ENCODE measurements at regions not wholly inside any gene's neighbourhood (a gene's known extent, or its start where the extent isn't known, plus 50 kb on each side); places are given as distances from the start of the nearest gene placed in this dataset.

DNA sequence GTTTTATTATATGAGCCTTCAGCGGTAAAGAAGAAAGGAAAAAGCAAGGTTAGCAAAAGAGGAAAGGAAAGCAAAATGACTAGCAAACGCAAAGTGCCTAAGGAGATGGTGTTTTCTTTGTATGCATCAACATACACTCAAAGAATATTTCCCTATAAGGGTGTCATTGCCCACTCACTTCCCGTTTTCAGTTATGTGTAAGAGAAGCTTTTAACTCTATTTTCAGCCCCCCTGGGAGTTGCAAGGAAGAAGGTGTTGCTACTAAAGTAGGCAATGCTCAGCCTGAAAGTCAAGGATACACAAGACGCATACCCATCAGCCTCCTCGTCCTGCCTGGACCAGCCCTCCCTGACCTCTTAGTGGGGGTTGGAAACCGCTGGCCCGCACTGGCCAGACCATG is 267.7 kb upstream of the ZFHX3 start:
- Histone ChIP-seq H4K20me1 (replicated peaks in 1 of 2; ENCODE audit: control insufficient read depth in 1 of 2, insufficient read depth in 2 of 2, low read length in 2 of 2) (no peaks in the 10 kb centered on the region), H3K4ac (replicated peaks; ENCODE audit: insufficient read length, low read depth, low read length) (no peak overlapping the region), H3K27ac (ENCODE audit: low read depth, low read length) (no peak overlapping the region), H4K8ac (ENCODE audit: extremely low read depth, insufficient read depth, low read length) (no peak overlapping the region), H2BK15ac (ENCODE audit: low read length) (no peak overlapping the region), H2BK5ac (ENCODE audit: low read depth, low read length) (no peak overlapping the region), H3K56ac (replicated peaks; ENCODE audit: insufficient read length, low read depth, low read length) (no peak overlapping the region), H4K5ac (ENCODE audit: insufficient read length, low read depth, low read length) (no peak overlapping the region), H3K4me3 (ENCODE audit: extremely low read depth in 1 of 4, insufficient read depth in 2 of 4, low read depth in 3 of 4, low read length in 4 of 4) (no peak overlapping the region), H3K14ac (ENCODE audit: insufficient read length) (no peak overlapping the region), H2BK20ac (ENCODE audit: low read length) (no peak overlapping the region), H3K79me1 (ENCODE audit: low read depth, low read length) (no peaks in the 10 kb centered on the region), H3K18ac (ENCODE audit: extremely low read depth, low read length) (no peak overlapping the region), H3K79me2 (ENCODE audit: control insufficient read depth in 1 of 2, insufficient read depth in 2 of 2, low read length in 2 of 2) (no peaks in the 10 kb centered on the region), H3K36me3 (ENCODE audit: control insufficient read depth in 2 of 4, insufficient read depth in 4 of 4, low read length in 3 of 4) (no peaks in the 10 kb centered on the region), H2BK120ac (replicated peaks; ENCODE audit: low read depth, low read length) (no peak overlapping the region), H3K9me3 (ENCODE audit: insufficient read depth in 2 of 2, low read depth in 1 of 2, low read length in 1 of 2) (no peaks in the 10 kb centered on the region), H3K23me2 (ENCODE audit: low read depth, low read length) (no peaks in the 10 kb centered on the region), H3K23ac (ENCODE audit: insufficient read length) (no peak overlapping the region), H3K27me3 (replicated peaks in 1 of 4; ENCODE audit: control insufficient read depth in 3 of 4, extremely low read depth in 1 of 4, insufficient read depth in 3 of 4, low read length in 3 of 4) (no peaks in the 10 kb centered on the region), H3K4me2 (ENCODE audit: insufficient read depth in 1 of 2, low read depth in 2 of 2, low read length in 2 of 2) (no peak overlapping the region), H2BK12ac (ENCODE audit: low read depth, low read length) (no peak overlapping the region), H3K9ac (replicated peaks in 1 of 4; ENCODE audit: extremely low read depth in 1 of 4, low read depth in 3 of 4, low read length in 3 of 4) (no peak overlapping the region), H2AFZ (ENCODE audit: low read length) (no peak overlapping the region), H3K4me1 (replicated peaks in 1 of 4; ENCODE audit: control insufficient read depth in 3 of 4, insufficient read depth in 4 of 4, low read length in 3 of 4) (no peaks in the 10 kb centered on the region), H4K91ac (replicated peaks; ENCODE audit: insufficient read length, low read length) (no peak overlapping the region), H2AK5ac (ENCODE audit: low read depth, low read length) (no peak overlapping the region)
- ChIA-PET CTCF (ENCODE audit: partially characterized antibody) (no interaction called here), POLR2A (ENCODE audit: partially characterized antibody) (no interaction called here)
- FAIRE-seq, result no peak
- DNase-seq (ENCODE audit: low read depth in 1 of 2, low spot score in 2 of 2), result no peak
- 88% methylated on average over 7 of the region's 7 CpGs; no CpG with 5 or more reads in 1 of the 2 experiments for WGBS, 2 experiments (ENCODE audit: extremely low coverage in 1 of 2, insufficient coverage in 1 of 2, insufficient read length in 1 of 2, insufficient replicate concordance in 2 of 2, low coverage in 1 of 2, low lambda C conversion rate in 2 of 2, missing lambda C conversion rate in 1 of 2)
- TF ChIP-seq EGR1 (IDR thresholded peaks at IDR 0.05; ENCODE audit: borderline replicate concordance, low read depth, low read length), result no peak
- no peak for TF ChIP-seq PHF8 (conservative IDR thresholded peaks at IDR 0.05; ENCODE audit: low read depth, low read length)
- no peak for TF ChIP-seq SAP30 (IDR thresholded peaks at IDR 0.05; ENCODE audit: insufficient read depth, insufficient replicate concordance, low read length)

All from H1 (cell line).